HEK293 (cell line): ENCODE measurements at regions not wholly inside any gene's neighbourhood (a gene's known extent, or its start where the extent isn't known, plus 50 kb on each side); places are given as distances from the start of the nearest gene placed in this dataset.

ENCODE experiments used
- CTCF ChIA-PET: fragments of 350-600 bp; formaldehyde crosslinking; extraction: SDS; loops from one replicate; lab custom pipeline; 2021; ENCODE audit warnings: antibody characterized with exemption; lab: Yijun Ruan, JAX
- POLR2A ChIA-PET: fragments of 300-600 bp; formaldehyde crosslinking; extraction: SDS; loops from one replicate; lab custom pipeline; 2020; ENCODE audit warnings: antibody characterized with exemption, inconsistent platforms; lab: Yijun Ruan, JAX
- H3K27ac ChIP-seq: fragments of 200-500 bp; sonication (Bioruptor generic); 2 replicates; pipeline ENCODE4 v1.5.1; 2014; ENCODE audit warnings: low read depth, low read length, control low read depth, inconsistent platforms; ENCODE audit errors: extremely low read depth
- H3K36me3 ChIP-seq, 2 experiments: fragments of 200-500 bp in 1 of 2; sonication (Bioruptor generic) in 1 of 2; 1 replicate in 1 of 2; 2 replicates in 1 of 2; pipeline ENCODE4 v1.5.1; 2014 to 2017; ENCODE audit warnings: inconsistent platforms in 2 of 2, low read length in 2 of 2; ENCODE audit not compliant: control insufficient read depth in 2 of 2, insufficient read depth in 1 of 2
- H3K4me1 ChIP-seq: fragments of 200-500 bp; sonication (Bioruptor generic); 2 replicates; pipeline ENCODE4 v1.5.1; 2014; ENCODE audit warnings: mild to moderate bottlenecking, low read length, inconsistent platforms; ENCODE audit not compliant: control insufficient read depth, insufficient read depth
- H3K4me3 ChIP-seq: 2 replicates; pipeline ENCODE4 v1.5.1; 2011; ENCODE audit warnings: low read depth, mild to moderate bottlenecking, control low read depth, low read length, moderate library complexity
- H3K9me3 ChIP-seq: fragments of 200-500 bp; sonication (Bioruptor generic); 2 replicates; pipeline ENCODE4 v1.5.1; 2014; ENCODE audit warnings: low read depth, low read length, inconsistent platforms; ENCODE audit not compliant: control insufficient read depth, insufficient read depth
- AEBP2 ChIP-seq: fragments of 450-650 bp; formaldehyde crosslinking; IDR thresholded peaks from 2 replicates; pipeline ENCODE4 v1.5.1; 2016; ENCODE audit warnings: missing biosample characterization, missing genetic modification characterization, borderline replicate concordance
- BCL11A ChIP-seq: fragments of 450-650 bp; formaldehyde crosslinking; IDR thresholded peaks from 2 replicates; pipeline ENCODE4 v1.5.1; 2016; ENCODE audit warnings: low read depth, missing biosample characterization, missing genetic modification characterization
- KLF7 ChIP-seq: fragments of 450-650 bp; formaldehyde crosslinking; IDR thresholded peaks from 2 replicates; pipeline ENCODE4 v1.5.1; 2016; ENCODE audit warnings: missing biosample characterization, missing genetic modification characterization, borderline replicate concordance
- PRDM10 ChIP-seq: fragments of 450-650 bp; formaldehyde crosslinking; IDR thresholded peaks from 2 replicates; pipeline ENCODE4 v1.5.1; 2016; ENCODE audit warnings: missing biosample characterization, missing genetic modification characterization
- ZBTB48 ChIP-seq: fragments of 450-650 bp; formaldehyde crosslinking; IDR thresholded peaks from 2 replicates; pipeline ENCODE4 v1.5.1; 2016; ENCODE audit warnings: missing biosample characterization, missing genetic modification characterization
- ZNF10 ChIP-seq: fragments of 450-650 bp; formaldehyde crosslinking; IDR thresholded peaks from 2 replicates; pipeline ENCODE4 v1.5.1; 2017; ENCODE audit warnings: missing biosample characterization, missing genetic modification characterization
- ZNF138 ChIP-seq: fragments of 450-650 bp; formaldehyde crosslinking; IDR thresholded peaks from 2 replicates; pipeline ENCODE4 v1.5.1; 2016; ENCODE audit warnings: missing biosample characterization, missing genetic modification characterization, borderline replicate concordance
- ZNF26 ChIP-seq: fragments of 450-650 bp; formaldehyde crosslinking; IDR thresholded peaks from 2 replicates; pipeline ENCODE4 v1.5.1; 2016; ENCODE audit warnings: missing biosample characterization, missing genetic modification characterization
- ZNF394 ChIP-seq: fragments of 450-650 bp; formaldehyde crosslinking; IDR thresholded peaks from 2 replicates; pipeline ENCODE4 v1.5.1; 2016; ENCODE audit warnings: missing biosample characterization, missing genetic modification characterization, mild to moderate bottlenecking, moderate library complexity, borderline replicate concordance
- ZNF404 ChIP-seq: fragments of 450-650 bp; formaldehyde crosslinking; IDR thresholded peaks from 2 replicates; pipeline ENCODE4 v1.5.1; 2017; ENCODE audit warnings: missing biosample characterization, missing genetic modification characterization
- ZNF530 ChIP-seq: fragments of 450-650 bp; formaldehyde crosslinking; IDR thresholded peaks from 2 replicates; pipeline ENCODE4 v1.5.1; 2016; ENCODE audit warnings: low read depth, missing biosample characterization, missing genetic modification characterization
- ZNF664 ChIP-seq: fragments of 450-650 bp; formaldehyde crosslinking; IDR thresholded peaks from 2 replicates; pipeline ENCODE4 v1.5.1; 2016; ENCODE audit warnings: missing biosample characterization, missing genetic modification characterization
- ZNF692 ChIP-seq: fragments of 450-650 bp; formaldehyde crosslinking; IDR thresholded peaks from 2 replicates; pipeline ENCODE4 v1.5.1; 2016; ENCODE audit warnings: missing biosample characterization, missing genetic modification characterization
- ZNF707 ChIP-seq: fragments of 450-650 bp; formaldehyde crosslinking; IDR thresholded peaks from 2 replicates; pipeline ENCODE4 v1.5.1; 2016; ENCODE audit warnings: missing biosample characterization, missing genetic modification characterization
- ZNF785 ChIP-seq: fragments of 450-650 bp; formaldehyde crosslinking; IDR thresholded peaks from 2 replicates; pipeline ENCODE4 v1.5.1; 2016; ENCODE audit warnings: missing biosample characterization, missing genetic modification characterization
- ZNF791 ChIP-seq: fragments of 450-650 bp; formaldehyde crosslinking; IDR thresholded peaks from 2 replicates; pipeline ENCODE4 v1.5.1; 2016; ENCODE audit warnings: missing biosample characterization, missing genetic modification characterization
- ZSCAN16 ChIP-seq: fragments of 450-650 bp; formaldehyde crosslinking; IDR thresholded peaks from 2 replicates; pipeline ENCODE4 v1.5.1; 2016; ENCODE audit warnings: missing biosample characterization, missing genetic modification characterization
- TF ChIP-seq, protein P1 (sequence below): fragments of 450-650 bp; formaldehyde crosslinking; IDR thresholded peaks from 2 replicates; pipeline ENCODE4 v1.5.1; 2017; ENCODE audit warnings: missing biosample characterization, missing genetic modification characterization
- TF ChIP-seq, protein P2 (sequence below): fragments of 450-650 bp; formaldehyde crosslinking; conservative IDR thresholded peaks from 2 replicates; pipeline ENCODE4 v1.5.1; 2016; ENCODE audit warnings: low read depth, missing biosample characterization, missing genetic modification characterization

DNA sequence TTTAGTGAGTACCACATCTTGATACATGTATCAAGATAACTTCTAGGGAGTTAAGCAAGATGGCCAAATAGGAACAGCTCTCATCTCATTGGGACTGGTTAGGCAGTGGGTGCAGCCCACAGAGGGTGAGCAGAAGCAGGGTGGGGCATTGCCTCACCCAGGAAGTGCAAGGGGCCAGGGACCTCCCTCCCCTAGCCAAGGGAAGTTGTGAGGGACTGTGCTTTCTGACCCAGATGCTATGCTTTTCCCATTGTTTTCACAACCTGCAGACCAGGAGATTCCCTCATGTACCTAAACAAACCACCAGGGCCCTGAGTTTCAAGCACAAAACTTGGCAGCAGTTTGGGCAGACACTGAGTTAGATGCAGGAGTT, 665.0 kb upstream of the CBLB start:
- POLR2A ChIA-PET: no interaction called here
- CTCF ChIA-PET: no interaction called here
- H3K4me1 ChIP-seq: no peaks in the 10 kb centered on the region
- no peak for TF ChIP-seq ZSCAN16 (tag by site-specific recombination)
- no peak for TF ChIP-seq ZNF530 (tag by site-specific recombination)
- no peak for TF ChIP-seq ZNF791 (tag by site-specific recombination)
- TF ChIP-seq ZNF10 (tag by site-specific recombination): no peak
- TF ChIP-seq ZNF707 (tag by site-specific recombination): no peak
- TF ChIP-seq, protein P1, sequence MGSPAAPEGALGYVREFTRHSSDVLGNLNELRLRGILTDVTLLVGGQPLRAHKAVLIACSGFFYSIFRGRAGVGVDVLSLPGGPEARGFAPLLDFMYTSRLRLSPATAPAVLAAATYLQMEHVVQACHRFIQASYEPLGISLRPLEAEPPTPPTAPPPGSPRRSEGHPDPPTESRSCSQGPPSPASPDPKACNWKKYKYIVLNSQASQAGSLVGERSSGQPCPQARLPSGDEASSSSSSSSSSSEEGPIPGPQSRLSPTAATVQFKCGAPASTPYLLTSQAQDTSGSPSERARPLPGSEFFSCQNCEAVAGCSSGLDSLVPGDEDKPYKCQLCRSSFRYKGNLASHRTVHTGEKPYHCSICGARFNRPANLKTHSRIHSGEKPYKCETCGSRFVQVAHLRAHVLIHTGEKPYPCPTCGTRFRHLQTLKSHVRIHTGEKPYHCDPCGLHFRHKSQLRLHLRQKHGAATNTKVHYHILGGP (tag by site-specific recombination): no peak
- no peak for TF ChIP-seq BCL11A
- no peak for TF ChIP-seq ZNF692 (tag by site-specific recombination)
- H3K9me3 ChIP-seq: no peaks in the 10 kb centered on the region
- no peak overlapping the region for H3K4me3 ChIP-seq
- no peaks in the 10 kb centered on the region for H3K36me3 ChIP-seq
- no peak overlapping the region for H3K27ac ChIP-seq

DNA sequence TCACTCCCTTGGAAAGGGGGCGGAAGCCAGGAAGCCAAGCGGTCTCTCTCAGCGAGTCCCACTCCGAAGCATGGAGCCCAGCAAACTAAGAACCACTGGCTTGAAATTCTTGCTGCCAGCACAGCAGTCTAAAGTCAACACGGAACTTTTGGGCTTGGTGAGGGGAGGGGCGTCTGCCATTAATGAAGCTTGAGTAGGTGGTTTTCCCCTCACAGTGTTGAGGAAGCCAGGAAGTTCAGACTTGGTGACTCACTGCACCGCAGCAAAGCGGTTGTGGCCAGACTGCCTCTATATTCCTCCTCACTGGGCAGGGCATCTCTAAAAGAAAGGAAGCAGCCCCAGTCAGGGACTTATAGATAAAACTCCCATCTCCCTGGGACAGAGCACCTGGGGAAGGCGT, 665.4 kb upstream of the CBLB start:
- H3K36me3 ChIP-seq: no peaks in the 10 kb centered on the region
- H3K4me1 ChIP-seq: no peaks in the 10 kb centered on the region
- H3K9me3 ChIP-seq: no peaks in the 10 kb centered on the region
- ChIA-PET POLR2A (no interaction called here), CTCF (no interaction called here)
- no peak overlapping the region for H3K4me3 ChIP-seq
- H3K27ac ChIP-seq: no peak overlapping the region
- no peak for TF ChIP-seq ZNF26 (tag by site-specific recombination)
- TF ChIP-seq ZNF785: no peak
- TF ChIP-seq ZNF404 (tag by site-specific recombination): no peak
- TF ChIP-seq AEBP2 (tag by site-specific recombination): no peak
- TF ChIP-seq KLF7: no peak
- no peak for TF ChIP-seq ZBTB48 (tag by site-specific recombination)
- TF ChIP-seq ZNF138: no peak
- TF ChIP-seq ZNF664: no peak
- TF ChIP-seq, protein P2, sequence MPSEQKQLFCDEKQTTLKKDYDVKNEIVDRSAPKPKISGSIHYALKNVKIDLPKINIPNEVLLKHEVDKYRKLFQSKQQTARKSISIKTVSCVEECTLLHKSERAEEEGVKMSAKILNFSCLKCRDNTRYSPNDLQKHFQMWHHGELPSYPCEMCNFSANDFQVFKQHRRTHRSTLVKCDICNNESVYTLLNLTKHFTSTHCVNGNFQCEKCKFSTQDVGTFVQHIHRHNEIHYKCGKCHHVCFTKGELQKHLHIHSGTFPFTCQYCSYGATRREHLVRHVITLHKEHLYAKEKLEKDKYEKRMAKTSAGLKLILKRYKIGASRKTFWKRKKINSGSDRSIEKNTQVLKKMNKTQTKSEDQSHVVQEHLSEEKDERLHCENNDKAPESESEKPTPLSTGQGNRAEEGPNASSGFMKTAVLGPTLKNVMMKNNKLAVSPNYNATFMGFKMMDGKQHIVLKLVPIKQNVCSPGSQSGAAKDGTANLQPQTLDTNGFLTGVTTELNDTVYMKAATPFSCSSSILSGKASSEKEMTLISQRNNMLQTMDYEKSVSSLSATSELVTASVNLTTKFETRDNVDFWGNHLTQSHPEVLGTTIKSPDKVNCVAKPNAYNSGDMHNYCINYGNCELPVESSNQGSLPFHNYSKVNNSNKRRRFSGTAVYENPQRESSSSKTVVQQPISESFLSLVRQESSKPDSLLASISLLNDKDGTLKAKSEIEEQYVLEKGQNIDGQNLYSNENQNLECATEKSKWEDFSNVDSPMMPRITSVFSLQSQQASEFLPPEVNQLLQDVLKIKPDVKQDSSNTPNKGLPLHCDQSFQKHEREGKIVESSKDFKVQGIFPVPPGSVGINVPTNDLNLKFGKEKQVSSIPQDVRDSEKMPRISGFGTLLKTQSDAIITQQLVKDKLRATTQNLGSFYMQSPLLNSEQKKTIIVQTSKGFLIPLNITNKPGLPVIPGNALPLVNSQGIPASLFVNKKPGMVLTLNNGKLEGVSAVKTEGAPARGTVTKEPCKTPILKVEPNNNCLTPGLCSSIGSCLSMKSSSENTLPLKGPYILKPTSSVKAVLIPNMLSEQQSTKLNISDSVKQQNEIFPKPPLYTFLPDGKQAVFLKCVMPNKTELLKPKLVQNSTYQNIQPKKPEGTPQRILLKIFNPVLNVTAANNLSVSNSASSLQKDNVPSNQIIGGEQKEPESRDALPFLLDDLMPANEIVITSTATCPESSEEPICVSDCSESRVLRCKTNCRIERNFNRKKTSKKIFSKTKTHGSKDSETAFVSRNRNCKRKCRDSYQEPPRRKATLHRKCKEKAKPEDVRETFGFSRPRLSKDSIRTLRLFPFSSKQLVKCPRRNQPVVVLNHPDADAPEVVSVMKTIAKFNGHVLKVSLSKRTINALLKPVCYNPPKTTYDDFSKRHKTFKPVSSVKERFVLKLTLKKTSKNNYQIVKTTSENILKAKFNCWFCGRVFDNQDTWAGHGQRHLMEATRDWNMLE (tag by site-specific recombination): no peak
- no peak for TF ChIP-seq PRDM10 (tag by site-specific recombination)
- TF ChIP-seq ZNF394: no peak
